ENCODE measurements at regions not wholly inside any gene's neighbourhood (a gene's known extent, or its start where the extent isn't known, plus 50 kb on each side); places are given as distances from the start of the nearest gene placed in this dataset.
"Not testable (repeated sequence)": the region's sequence is repeated elsewhere in the genome, so short reads cannot be mapped to it uniquely, and the experiment has no call there.

DNA sequence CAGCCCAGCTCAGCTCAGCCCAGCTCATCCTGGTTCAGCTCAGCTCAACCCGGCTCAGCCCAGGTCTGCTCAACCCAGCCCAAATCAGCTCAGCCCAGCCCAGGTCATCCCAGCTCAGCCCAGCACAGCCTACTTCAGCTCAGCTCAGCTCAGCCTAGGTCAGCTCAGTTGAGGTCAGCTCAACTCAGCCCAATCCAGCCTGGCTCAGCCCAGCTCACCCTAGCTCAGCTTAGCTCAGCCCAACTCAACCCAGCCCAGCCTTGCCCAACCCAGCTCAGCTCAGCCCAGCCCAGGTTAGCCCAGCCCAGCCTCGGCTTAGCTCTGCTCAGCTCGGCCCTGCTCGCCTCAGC is 332.3 kb downstream of the TMEM121 start:
- POLR2A ChIA-PET, result no interaction called here
- H3K9me3 Mint-ChIP-seq, result no peaks in the 10 kb centered on the region
- peaks cover 21 to 50% (median 40%) of the 10 kb centered on the region in 4 donors for H3K4me1 Mint-ChIP-seq
- no peaks in the 10 kb centered on the region for H3K36me3 Mint-ChIP-seq
- ATAC-seq, result peak in 1 of 2 donors; percentile 9
- peak overlapping the region in 5 of 10 donors; percentile 9 to 72 (median 33) for H3K27ac Mint-ChIP-seq
- peaks cover 0 to 2% (median 0%) of the 10 kb centered on the region in 5 donors for H3K27me3 Mint-ChIP-seq
- peak in 2 of 10 donors; percentile 6 to 31 for DNase-seq
- H3K4me3 Mint-ChIP-seq, result peak overlapping the region in 2 of 10 donors; percentile 58 to 70

DNA sequence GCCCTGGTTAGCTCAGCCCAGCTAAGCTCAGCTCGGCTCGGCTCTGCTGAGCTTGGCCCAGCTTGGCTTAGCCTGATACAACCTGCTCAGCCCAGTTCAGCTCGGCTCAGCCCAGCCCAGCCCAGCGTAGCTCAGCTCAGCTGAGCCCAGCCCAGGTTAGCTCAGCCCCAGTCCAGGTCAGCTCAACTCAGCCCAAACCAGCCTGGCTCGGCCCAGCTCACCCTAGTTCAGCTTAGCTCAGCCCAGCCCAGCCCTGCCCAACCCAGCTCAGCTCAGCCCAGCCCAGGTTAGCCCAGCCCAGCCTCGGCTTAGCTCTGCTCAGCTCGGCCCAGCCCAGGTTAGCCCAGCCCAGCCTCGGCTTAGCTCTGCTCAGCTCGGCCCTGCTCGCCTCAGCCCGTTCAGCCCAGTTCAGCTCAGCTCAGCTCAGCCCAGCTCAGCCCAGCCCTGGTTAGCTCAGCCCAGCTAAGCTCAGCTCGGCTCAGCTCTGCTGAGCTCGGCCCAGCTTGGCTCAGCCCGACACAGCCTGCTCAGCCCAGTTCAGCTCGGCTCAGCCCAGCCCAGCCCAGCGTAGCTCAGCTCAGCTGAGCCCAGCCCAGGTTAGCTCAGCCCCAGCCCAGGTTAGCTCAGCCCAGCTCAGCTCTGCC is 332.8 kb downstream of the TMEM121 start:
- POLR2A ChIA-PET, H3K27me3 Mint-ChIP-seq, H3K36me3 Mint-ChIP-seq, H3K9me3 Mint-ChIP-seq: not testable (repeated sequence)
- Mint-ChIP-seq H3K4me3 (peak overlapping the region in 3 of 10 donors; percentile 14 to 70 (median 58)), H3K27ac (peak overlapping the region in 5 of 10 donors; percentile 20 to 72 (median 43)), H3K4me1 (peaks cover 20 to 50% (median 38%) of the 10 kb centered on the region in 4 donors)
- peak in 1 of 2 donors; percentile 26 for ATAC-seq
- DNase-seq, result peak in 2 of 10 donors; percentile 1 to 42

DNA sequence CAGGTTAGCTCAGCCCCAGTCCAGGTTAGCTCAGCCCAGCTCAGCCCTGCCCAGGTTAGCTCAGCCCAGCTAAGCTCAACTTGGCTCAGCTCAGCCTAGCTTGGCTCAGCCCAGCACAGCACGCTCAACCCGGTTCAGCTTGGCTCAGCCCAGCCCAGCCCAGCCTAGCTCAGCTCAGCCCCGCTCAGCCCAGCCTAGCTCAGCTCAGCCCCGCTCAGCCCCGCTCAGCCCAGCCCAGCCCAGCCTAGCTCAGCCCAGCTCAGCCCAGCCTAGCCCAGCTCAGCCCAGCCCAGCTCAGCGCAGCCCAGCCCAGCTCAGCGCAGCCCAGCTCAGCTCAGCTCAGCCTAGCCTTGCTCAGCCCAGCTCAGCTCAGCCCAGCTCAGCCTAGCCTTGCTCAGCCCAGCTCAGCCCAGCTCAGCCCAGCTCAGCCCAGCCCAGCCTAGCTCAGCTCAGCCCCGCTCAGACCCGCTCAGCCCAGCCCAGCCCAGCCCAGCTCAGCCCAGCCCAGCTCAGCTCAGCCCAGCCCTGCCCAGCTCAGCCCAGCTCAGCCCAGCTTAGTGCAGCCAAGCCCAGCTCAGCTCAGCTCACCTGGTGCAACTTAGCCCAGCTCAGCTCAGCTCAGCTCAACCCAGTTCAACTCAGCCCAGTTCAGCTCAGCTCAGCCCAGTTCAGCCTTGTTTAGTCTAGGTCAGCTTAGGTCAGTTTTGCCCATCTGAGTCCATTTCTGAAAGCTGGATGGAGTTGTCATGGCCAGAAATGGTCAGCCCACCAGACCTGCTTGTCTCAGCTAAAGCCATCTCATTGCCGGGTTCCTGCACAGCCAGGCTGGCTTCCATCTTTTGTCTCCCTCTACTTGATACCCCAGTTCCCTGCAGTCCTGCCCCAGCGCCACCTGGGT is 333.6 kb downstream of the TMEM121 start:
- no peaks in the 10 kb centered on the region for H3K9me3 Mint-ChIP-seq
- H3K27me3 Mint-ChIP-seq, result peaks cover 0 to 2% (median 0%) of the 10 kb centered on the region in 5 donors
- POLR2A ChIA-PET, result no interaction called here
- DNase-seq, result peak in 3 of 10 donors; percentile 6 to 59 (median 16)
- peak overlapping the region in 8 of 10 donors; percentile 22 to 87 (median 76) for H3K27ac Mint-ChIP-seq
- peak overlapping the region in 8 of 10 donors; percentile 1 to 86 (median 54) for H3K4me3 Mint-ChIP-seq
- no peaks in the 10 kb centered on the region for H3K36me3 Mint-ChIP-seq
- peaks cover 19 to 53% (median 38%) of the 10 kb centered on the region in 4 donors for H3K4me1 Mint-ChIP-seq
- ATAC-seq, result peak; percentile 21 to 36

GRCh38 chr14:105860615-105861580 is 334.5 kb downstream of the TMEM121 start:
- peak in 3 of 10 donors; percentile 0 to 45 (median 7) for DNase-seq
- Mint-ChIP-seq H3K4me1 (peaks cover 16 to 50% (median 36%) of the 10 kb centered on the region in 4 donors), H3K27me3 (peaks cover 0 to 2% (median 0%) of the 10 kb centered on the region in 5 donors)

DNA sequence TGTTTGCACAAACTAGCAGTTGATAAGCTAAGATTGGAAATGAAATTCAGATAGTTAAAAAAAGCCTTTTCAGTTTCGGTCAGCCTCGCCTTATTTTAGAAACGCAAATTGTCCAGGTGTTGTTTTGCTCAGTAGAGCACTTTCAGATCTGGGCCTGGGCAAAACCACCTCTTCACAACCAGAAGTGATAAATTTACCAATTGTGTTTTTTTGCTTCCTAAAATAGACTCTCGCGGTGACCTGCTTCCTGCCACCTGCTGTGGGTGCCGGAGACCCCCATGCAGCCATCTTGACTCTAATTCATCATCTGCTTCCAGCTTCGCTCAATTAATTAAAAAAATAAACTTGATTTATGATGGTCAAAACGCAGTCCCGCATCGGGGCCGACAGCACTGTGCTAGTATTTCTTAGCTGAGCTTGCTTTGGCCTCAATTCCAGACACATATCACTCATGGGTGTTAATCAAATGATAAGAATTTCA is 335.6 kb downstream of the TMEM121 start:
- peak in 7 of 10 donors; percentile 2 to 63 (median 33) for DNase-seq
- Mint-ChIP-seq H3K9me3 (no peaks in the 10 kb centered on the region), H3K4me3 (peak overlapping the region; percentile 41 to 86 (median 64)), H3K36me3 (no peaks in the 10 kb centered on the region), H3K27ac (peak overlapping the region; percentile 37 to 87 (median 76)), H3K4me1 (peaks cover 16 to 47% (median 33%) of the 10 kb centered on the region in 4 donors), H3K27me3 (peaks cover 0 to 2% (median 0%) of the 10 kb centered on the region in 5 donors)
- ATAC-seq, result peak; percentile 32 to 66
- POLR2A ChIA-PET, result no interaction called here

More at GRCh38 chr14:105860615-105861580, 334.5 kb downstream of the TMEM121 start:
- H3K4me3 Mint-ChIP-seq, result peak overlapping the region; percentile 19 to 86 (median 64)
- H3K27ac Mint-ChIP-seq, result peak overlapping the region; percentile 31 to 90 (median 78)
- H3K9me3 Mint-ChIP-seq, result no peaks in the 10 kb centered on the region
- no peaks in the 10 kb centered on the region for H3K36me3 Mint-ChIP-seq
- no peak for ATAC-seq
- POLR2A ChIA-PET, result no interaction called here

- Mint-ChIP-seq H3K27ac (peak overlapping the region in 9 of 10 donors; percentile 45 to 87 (median 77)), H3K4me3 (peak overlapping the region; percentile 2 to 86 (median 60)), H3K9me3 (no peaks in the 10 kb centered on the region), H3K4me1 (peaks cover 16 to 47% (median 33%) of the 10 kb centered on the region in 4 donors), H3K27me3 (peaks cover 0 to 2% (median 0%) of the 10 kb centered on the region in 5 donors), H3K36me3 (no peaks in the 10 kb centered on the region)
- peak in 1 of 10 donors; percentile 21 for DNase-seq
- ATAC-seq, result no peak
- POLR2A ChIA-PET, result no interaction called here
Measured at GRCh38 chr14:105862581-105863239, 336.3 kb downstream of the TMEM121 start.

- DNase-seq (peak in 2 of 10 donors; percentile 13 to 50), ATAC-seq (no peak)
- POLR2A ChIA-PET, result no interaction called here
- H3K27ac Mint-ChIP-seq, result peak overlapping the region in 6 of 10 donors; percentile 34 to 87 (median 72)
- peak overlapping the region in 7 of 10 donors; percentile 36 to 86 (median 57) for H3K4me3 Mint-ChIP-seq
- H3K27me3 Mint-ChIP-seq, result peaks cover 0 to 2% (median 0%) of the 10 kb centered on the region in 5 donors
- H3K4me1 Mint-ChIP-seq, result peaks cover 15 to 46% (median 33%) of the 10 kb centered on the region in 4 donors
- H3K9me3 Mint-ChIP-seq, result no peaks in the 10 kb centered on the region
- no peaks in the 10 kb centered on the region for H3K36me3 Mint-ChIP-seq
Measured at GRCh38 chr14:105863296-105864108, 337.1 kb downstream of the TMEM121 start.

DNA sequence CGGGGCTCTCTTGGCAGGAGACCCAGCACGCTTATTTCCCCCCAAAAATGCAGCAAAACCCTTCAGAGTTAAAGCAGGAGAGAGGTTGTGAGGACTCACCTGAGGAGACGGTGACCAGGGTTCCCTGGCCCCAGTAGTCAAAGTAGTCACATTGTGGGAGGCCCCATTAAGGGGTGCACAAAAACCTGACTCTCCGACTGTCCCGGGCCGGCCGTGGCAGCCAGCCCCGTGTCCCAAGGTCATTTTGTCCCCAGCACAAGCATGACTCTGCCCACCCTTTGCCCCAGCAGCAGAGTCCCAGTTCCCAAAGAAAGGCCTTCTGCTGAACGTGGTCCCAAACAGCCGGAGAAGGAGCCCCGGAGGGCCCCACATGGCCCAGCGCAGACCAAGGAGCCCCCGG is 337.7 kb downstream of the TMEM121 start:
- DNase-seq (peak in 2 of 10 donors; percentile 14 to 41), ATAC-seq (no peak)
- Mint-ChIP-seq H3K4me1 (peaks cover 14 to 40% (median 31%) of the 10 kb centered on the region in 4 donors), H3K36me3 (no peaks in the 10 kb centered on the region), H3K27me3 (peaks cover 0 to 2% (median 0%) of the 10 kb centered on the region in 5 donors), H3K4me3 (peak overlapping the region in 1 of 10 donors; percentile 86), H3K27ac (peak overlapping the region in 5 of 10 donors; percentile 29 to 68 (median 35)), H3K9me3 (no peaks in the 10 kb centered on the region)
- POLR2A ChIA-PET, result no interaction called here

- no peaks in the 10 kb centered on the region for H3K36me3 Mint-ChIP-seq
- ATAC-seq, result no peak
- peak overlapping the region in 3 of 10 donors; percentile 68 to 75 (median 69) for H3K27ac Mint-ChIP-seq
- H3K27me3 Mint-ChIP-seq, result peaks cover 0 to 2% (median 0%) of the 10 kb centered on the region in 5 donors
- peak overlapping the region in 1 of 10 donors; percentile 54 for H3K4me3 Mint-ChIP-seq
- H3K4me1 Mint-ChIP-seq, result peaks cover 14 to 40% (median 31%) of the 10 kb centered on the region in 4 donors
- no peaks in the 10 kb centered on the region for H3K9me3 Mint-ChIP-seq
- DNase-seq, result peak in 2 of 10 donors; percentile 16 to 36
- POLR2A ChIA-PET, result no interaction called here
Measured at GRCh38 chr14:105864651-105865265, 338.4 kb downstream of the TMEM121 start.

GRCh38 chr14:105865266-105865903 is 339.0 kb downstream of the TMEM121 start:
- H3K27me3 Mint-ChIP-seq, result peaks cover 0 to 2% (median 0%) of the 10 kb centered on the region in 5 donors
- no peak overlapping the region for H3K4me3 Mint-ChIP-seq
- ATAC-seq (no peak), DNase-seq (peak in 2 of 10 donors; percentile 15 to 43)
- H3K36me3 Mint-ChIP-seq, result no peaks in the 10 kb centered on the region
- peaks cover 14 to 37% (median 28%) of the 10 kb centered on the region in 4 donors for H3K4me1 Mint-ChIP-seq
- peak overlapping the region in 5 of 10 donors; percentile 67 to 75 (median 68) for H3K27ac Mint-ChIP-seq
- no peaks in the 10 kb centered on the region for H3K9me3 Mint-ChIP-seq
- POLR2A ChIA-PET, result no interaction called here
